DND-41 (cell line): ENCODE measurements at regions not wholly inside any gene's neighbourhood (a gene's known extent, or its start where the extent isn't known, plus 50 kb on each side); places are given as distances from the start of the nearest gene placed in this dataset.

Experiments used
- CTCF ChIP-seq: IDR thresholded peaks from 2 replicates; pipeline ENCODE4 v1.5.1; 2012; ENCODE audit warnings: borderline replicate concordance, low read length, moderate library complexity, mild to moderate bottlenecking; ENCODE audit not compliant: poor library complexity, severe bottlenecking; ENCODE audit errors: extremely low read depth
- EZH2 ChIP-seq: IDR thresholded peaks from 3 replicates; pipeline ENCODE4 v1.6.1; 2012; ENCODE audit warnings: borderline replicate concordance, low read depth, mild to moderate bottlenecking, moderate library complexity, low read length, inconsistent platforms; ENCODE audit not compliant: severe bottlenecking

DNA sequence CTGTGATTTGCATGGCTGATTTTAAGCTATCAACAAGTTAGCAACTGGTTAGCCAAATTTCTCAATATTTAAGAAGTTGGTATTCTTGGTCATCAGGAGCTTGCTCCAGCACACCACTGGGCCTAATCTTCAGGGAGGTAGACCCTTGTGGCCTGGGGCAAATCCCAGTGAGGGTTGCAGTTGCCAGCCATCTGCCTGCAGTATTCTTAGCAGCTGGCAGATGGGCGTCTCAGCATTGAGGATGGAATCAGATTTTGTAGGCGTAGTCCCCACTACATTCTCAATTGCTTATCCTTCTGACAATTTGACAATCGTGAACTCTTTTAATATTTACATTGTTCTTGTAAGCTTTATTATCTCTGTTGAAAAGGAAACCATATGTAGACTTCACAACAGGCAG lies 1266.2 kb downstream of the SLITRK5 start:
- TF ChIP-seq CTCF (no peak), EZH2 (no peak)
